HG03095 (cell line): ENCODE measurements at regions not wholly inside any gene's neighbourhood (a gene's known extent, or its start where the extent isn't known, plus 50 kb on each side); places are given as distances from the start of the nearest gene placed in this dataset.

Experiments used
- ATAC-seq: cut with Tn5 transposase; IDR thresholded peaks from one replicate; pipeline ENCODE4 v1.9.1; 2021; ENCODE audit warnings: moderate library complexity; ENCODE audit not compliant: unreplicated experiment

- no peak for ATAC-seq
Observed at GRCh38 chr7:106606120-106606519, 54.8 kb downstream of the CCDC71L start.

GRCh38 chr7:106604971-106605370 lies 56.0 kb downstream of the CCDC71L start:
- no peak for ATAC-seq

GRCh38 chr7:106604303-106604924 lies 56.5 kb downstream of the CCDC71L start:
- ATAC-seq, result no peak

GRCh38 chr7:106603346-106603745 lies 57.6 kb downstream of the CCDC71L start:
- ATAC-seq, result no peak

- no peak for ATAC-seq
Observed at GRCh38 chr7:106602062-106602461, 58.9 kb downstream of the CCDC71L start.

GRCh38 chr7:106600569-106601373 lies 60.2 kb downstream of the CCDC71L start:
- no peak for ATAC-seq

- no peak for ATAC-seq
Observed at GRCh38 chr7:106599343-106599698, 61.6 kb downstream of the CCDC71L start.

- ATAC-seq, result peak; percentile 99
Observed at GRCh38 chr7:106598663-106599342, 62.2 kb downstream of the CCDC71L start.

- no peak for ATAC-seq
Observed at GRCh38 chr7:106597751-106598546, 63.0 kb downstream of the CCDC71L start.

- no peak for ATAC-seq
Observed at GRCh38 chr7:106597014-106597413, 63.9 kb downstream of the CCDC71L start.

GRCh38 chr7:106595922-106596321 lies 65.0 kb downstream of the CCDC71L start:
- ATAC-seq, result no peak

GRCh38 chr7:106593028-106593417 lies 67.9 kb downstream of the CCDC71L start:
- ATAC-seq, result no peak

GRCh38 chr7:106592282-106593027 lies 68.5 kb downstream of the CCDC71L start:
- no peak for ATAC-seq

GRCh38 chr7:106591146-106591545 lies 69.8 kb downstream of the CCDC71L start:
- no peak for ATAC-seq

GRCh38 chr7:106590209-106590816 lies 70.6 kb downstream of the CCDC71L start:
- ATAC-seq, result no peak

- ATAC-seq, result no peak
Observed at GRCh38 chr7:106589198-106589879, 71.6 kb downstream of the CCDC71L start.

GRCh38 chr7:106588422-106589197 lies 72.3 kb downstream of the CCDC71L start:
- ATAC-seq, result no peak

GRCh38 chr7:106584914-106585759 lies 75.8 kb downstream of the CCDC71L start:
- ATAC-seq, result no peak
